IPS-20b (cell line): ENCODE measurements at regions not wholly inside any gene's neighbourhood (a gene's known extent, or its start where the extent isn't known, plus 50 kb on each side); places are given as distances from the start of the nearest gene placed in this dataset.

Source experiments
- H3K27ac ChIP-seq: one replicate; pipeline ENCODE4 v1.5.1; 2013; ENCODE audit warnings: low read length
- H3K27me3 ChIP-seq: 2 replicates; pipeline ENCODE4 v1.6.1; 2013; ENCODE audit warnings: mild to moderate bottlenecking, low read length, inconsistent platforms; ENCODE audit not compliant: insufficient read depth
- H3K36me3 ChIP-seq: 2 replicates; pipeline ENCODE4 v1.6.1; 2013; ENCODE audit warnings: low read depth, mild to moderate bottlenecking, inconsistent platforms, low read length, moderate library complexity; ENCODE audit not compliant: insufficient read depth
- H3K4me1 ChIP-seq: 2 replicates; pipeline ENCODE4 v1.6.1; 2013; ENCODE audit warnings: mild to moderate bottlenecking, control low read depth, inconsistent platforms, low read length, moderate library complexity; ENCODE audit not compliant: insufficient read depth
- H3K4me3 ChIP-seq: 2 replicates; pipeline ENCODE4 v1.5.1; 2013; ENCODE audit warnings: mild to moderate bottlenecking, low read length, inconsistent platforms
- H3K9ac ChIP-seq: 2 replicates; pipeline ENCODE4 v1.6.1; 2013; ENCODE audit warnings: low read depth, mild to moderate bottlenecking, inconsistent platforms, low read length, moderate library complexity
- H3K9me3 ChIP-seq: 2 replicates; pipeline ENCODE4 v1.6.1; 2013; ENCODE audit warnings: mild to moderate bottlenecking, low read depth, low read length, inconsistent platforms; ENCODE audit not compliant: insufficient read depth

GRCh38 chr12:24743941-24744793, 204.7 kb downstream of the BCAT1 start:
- H3K9me3 ChIP-seq, result no peaks in the 10 kb centered on the region
- no peaks in the 10 kb centered on the region for H3K27me3 ChIP-seq
- H3K27ac ChIP-seq, result no peak overlapping the region
- H3K4me3 ChIP-seq, result no peak overlapping the region
- no peak overlapping the region for H3K9ac ChIP-seq
- H3K4me1 ChIP-seq, result peaks cover 17% of the 10 kb centered on the region
- H3K36me3 ChIP-seq, result no peaks in the 10 kb centered on the region

- H3K27ac ChIP-seq, result no peak overlapping the region
- H3K4me1 ChIP-seq, result peaks cover 3% of the 10 kb centered on the region; the same call in 1 of the 2 replicates
- no peaks in the 10 kb centered on the region for H3K36me3 ChIP-seq
- no peaks in the 10 kb centered on the region for H3K27me3 ChIP-seq
- no peak overlapping the region for H3K9ac ChIP-seq
- H3K9me3 ChIP-seq, result no peaks in the 10 kb centered on the region
- no peak overlapping the region for H3K4me3 ChIP-seq
These were observed 206.5 kb downstream of the BCAT1 start for GRCh38 chr12:24742378-24742777.

- H3K36me3 ChIP-seq, result no peaks in the 10 kb centered on the region
- no peak overlapping the region for H3K4me3 ChIP-seq
- no peak overlapping the region for H3K9ac ChIP-seq
- H3K27ac ChIP-seq, result no peak overlapping the region
- peaks cover 3% of the 10 kb centered on the region; the same call in 1 of the 2 replicates for H3K4me1 ChIP-seq
- H3K27me3 ChIP-seq, result no peaks in the 10 kb centered on the region
- H3K9me3 ChIP-seq, result no peaks in the 10 kb centered on the region
These were observed 207.7 kb downstream of the BCAT1 start for GRCh38 chr12:24741216-24741615.

- H3K27ac ChIP-seq, result no peak overlapping the region
- H3K4me1 ChIP-seq, result peaks cover 3% of the 10 kb centered on the region; the same call in 1 of the 2 replicates
- H3K27me3 ChIP-seq, result no peaks in the 10 kb centered on the region
- no peaks in the 10 kb centered on the region for H3K9me3 ChIP-seq
- no peak overlapping the region for H3K9ac ChIP-seq
- H3K36me3 ChIP-seq, result no peaks in the 10 kb centered on the region
- no peak overlapping the region for H3K4me3 ChIP-seq
These were observed 209.7 kb downstream of the BCAT1 start for GRCh38 chr12:24739106-24739779.

- H3K4me1 ChIP-seq, result peaks cover 3% of the 10 kb centered on the region; the same call in 1 of the 2 replicates
- H3K27me3 ChIP-seq, result no peaks in the 10 kb centered on the region
- H3K36me3 ChIP-seq, result no peaks in the 10 kb centered on the region
- H3K4me3 ChIP-seq, result no peak overlapping the region
- H3K9me3 ChIP-seq, result no peaks in the 10 kb centered on the region
- no peak overlapping the region for H3K27ac ChIP-seq
- no peak overlapping the region for H3K9ac ChIP-seq
These were observed 210.5 kb downstream of the BCAT1 start for GRCh38 chr12:24738441-24738840.

GRCh38 chr12:24731596-24731995, 217.3 kb downstream of the BCAT1 start:
- no peak overlapping the region for H3K27ac ChIP-seq
- no peaks in the 10 kb centered on the region for H3K9me3 ChIP-seq
- no peak overlapping the region for H3K9ac ChIP-seq
- no peaks in the 10 kb centered on the region for H3K27me3 ChIP-seq
- no peaks in the 10 kb centered on the region for H3K36me3 ChIP-seq
- no peaks in the 10 kb centered on the region for H3K4me1 ChIP-seq
- H3K4me3 ChIP-seq, result no peak overlapping the region

GRCh38 chr12:24730489-24730896, 218.4 kb downstream of the BCAT1 start:
- H3K36me3 ChIP-seq, result no peaks in the 10 kb centered on the region
- H3K4me1 ChIP-seq, result no peaks in the 10 kb centered on the region
- no peaks in the 10 kb centered on the region for H3K9me3 ChIP-seq
- no peak overlapping the region for H3K9ac ChIP-seq
- no peaks in the 10 kb centered on the region for H3K27me3 ChIP-seq
- H3K4me3 ChIP-seq, result no peak overlapping the region
- no peak overlapping the region for H3K27ac ChIP-seq

- Histone ChIP-seq H3K36me3 (no peaks in the 10 kb centered on the region), H3K4me1 (no peaks in the 10 kb centered on the region)
These were observed 220.1 kb downstream of the BCAT1 start for GRCh38 chr12:24728826-24729225.

GRCh38 chr12:24728366-24728765, 220.5 kb downstream of the BCAT1 start:
- no peak overlapping the region for H3K4me3 ChIP-seq
- no peak overlapping the region for H3K9ac ChIP-seq
- no peaks in the 10 kb centered on the region for H3K27me3 ChIP-seq
- no peak overlapping the region for H3K27ac ChIP-seq
- no peaks in the 10 kb centered on the region for H3K4me1 ChIP-seq
- H3K9me3 ChIP-seq, result no peaks in the 10 kb centered on the region
- H3K36me3 ChIP-seq, result no peaks in the 10 kb centered on the region

More at GRCh38 chr12:24728826-24729225, 220.1 kb downstream of the BCAT1 start:
- H3K9ac ChIP-seq, result no peak overlapping the region
- H3K4me3 ChIP-seq, result no peak overlapping the region
- H3K27me3 ChIP-seq, result no peaks in the 10 kb centered on the region
- no peak overlapping the region for H3K27ac ChIP-seq
- no peaks in the 10 kb centered on the region for H3K9me3 ChIP-seq

GRCh38 chr12:24725616-24726015, 223.3 kb downstream of the BCAT1 start:
- no peak overlapping the region for H3K27ac ChIP-seq
- H3K4me1 ChIP-seq, result no peaks in the 10 kb centered on the region
- H3K27me3 ChIP-seq, result no peaks in the 10 kb centered on the region
- H3K4me3 ChIP-seq, result no peak overlapping the region
- no peak overlapping the region for H3K9ac ChIP-seq
- H3K9me3 ChIP-seq, result no peaks in the 10 kb centered on the region
- H3K36me3 ChIP-seq, result no peaks in the 10 kb centered on the region

GRCh38 chr12:24724814-24725213, 224.1 kb downstream of the BCAT1 start:
- H3K4me3 ChIP-seq, result no peak overlapping the region
- H3K27ac ChIP-seq, result no peak overlapping the region
- no peaks in the 10 kb centered on the region for H3K9me3 ChIP-seq
- H3K36me3 ChIP-seq, result no peaks in the 10 kb centered on the region
- H3K27me3 ChIP-seq, result no peaks in the 10 kb centered on the region
- H3K9ac ChIP-seq, result no peak overlapping the region
- no peaks in the 10 kb centered on the region for H3K4me1 ChIP-seq

GRCh38 chr12:24723759-24724158, 225.1 kb downstream of the BCAT1 start:
- Histone ChIP-seq H3K4me3 (no peak overlapping the region), H3K9me3 (no peaks in the 10 kb centered on the region), H3K27me3 (no peaks in the 10 kb centered on the region), H3K9ac (no peak overlapping the region), H3K4me1 (no peaks in the 10 kb centered on the region), H3K36me3 (no peaks in the 10 kb centered on the region), H3K27ac (no peak overlapping the region)
